Left ventricle myocardium inferior (tissue), 1 donor: ENCODE measurements at regions not wholly inside any gene's neighbourhood (a gene's known extent, or its start where the extent isn't known, plus 50 kb on each side); places are given as distances from the start of the nearest gene placed in this dataset.

Source experiments
- DNase-seq: peaks from one replicate; pipeline ENCODE4 v3.0.0-alpha.2; 2020
- H3K27ac ChIP-seq: fragments of 200-600 bp; replicated peaks from 2 replicates; pipeline ENCODE4 v1.8.0; 2021
- H3K27me3 ChIP-seq: fragments of 200-600 bp; 2 replicates; pipeline ENCODE4 v1.8.0; 2021; ENCODE audit warnings: low read depth
- H3K36me3 ChIP-seq: fragments of 200-600 bp; 2 replicates; pipeline ENCODE4 v1.8.0; 2021
- H3K4me1 ChIP-seq: fragments of 200-600 bp; 2 replicates; pipeline ENCODE4 v1.8.0; 2021
- H3K4me3 ChIP-seq: fragments of 200-600 bp; 2 replicates; pipeline ENCODE4 v1.8.0; 2021; ENCODE audit warnings: mild to moderate bottlenecking, moderate library complexity
- H3K9me3 ChIP-seq: fragments of 200-600 bp; replicated peaks from 2 replicates; pipeline ENCODE4 v1.8.0; 2021
- intact Hi-C: fragments of 100-400 bp; cut with micrococcal nuclease; formaldehyde crosslinking; loops from one replicate; pipeline ENCODE4 v1.11.0; 2022
- TF ChIP-seq, protein P1 (sequence below): fragments of 200-600 bp; IDR thresholded peaks from 2 replicates; pipeline ENCODE4 v1.8.0; 2021; ENCODE audit warnings: antibody characterized with exemption, mild to moderate bottlenecking, borderline replicate concordance
- donor health status: DM: no; HTN: yes; CAD: no; lungs with severe emphysema.

DNA sequence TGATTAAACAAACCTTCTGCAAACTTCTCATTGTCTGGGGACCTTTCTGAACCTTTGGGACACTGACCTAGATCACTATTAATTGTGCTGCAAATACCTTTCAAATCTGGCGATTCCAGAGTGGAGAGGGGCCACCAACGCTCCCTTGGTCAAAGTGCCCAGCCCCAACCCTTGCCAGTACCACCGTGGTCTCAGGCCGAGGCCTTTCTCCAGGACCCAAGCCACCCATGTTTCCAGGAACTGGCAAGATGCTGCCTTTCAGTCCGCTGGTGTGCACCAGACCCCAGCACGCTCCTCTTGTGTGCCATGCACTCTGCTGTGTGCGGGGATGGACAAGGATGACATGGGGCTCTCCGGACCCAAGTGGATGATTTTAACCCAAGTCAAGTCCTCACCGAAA, 91.1 kb upstream of the MGMT start:
- intact Hi-C loops = no loop called here
- no peaks in the 10 kb centered on the region for H3K36me3 ChIP-seq
- TF ChIP-seq, protein P1, sequence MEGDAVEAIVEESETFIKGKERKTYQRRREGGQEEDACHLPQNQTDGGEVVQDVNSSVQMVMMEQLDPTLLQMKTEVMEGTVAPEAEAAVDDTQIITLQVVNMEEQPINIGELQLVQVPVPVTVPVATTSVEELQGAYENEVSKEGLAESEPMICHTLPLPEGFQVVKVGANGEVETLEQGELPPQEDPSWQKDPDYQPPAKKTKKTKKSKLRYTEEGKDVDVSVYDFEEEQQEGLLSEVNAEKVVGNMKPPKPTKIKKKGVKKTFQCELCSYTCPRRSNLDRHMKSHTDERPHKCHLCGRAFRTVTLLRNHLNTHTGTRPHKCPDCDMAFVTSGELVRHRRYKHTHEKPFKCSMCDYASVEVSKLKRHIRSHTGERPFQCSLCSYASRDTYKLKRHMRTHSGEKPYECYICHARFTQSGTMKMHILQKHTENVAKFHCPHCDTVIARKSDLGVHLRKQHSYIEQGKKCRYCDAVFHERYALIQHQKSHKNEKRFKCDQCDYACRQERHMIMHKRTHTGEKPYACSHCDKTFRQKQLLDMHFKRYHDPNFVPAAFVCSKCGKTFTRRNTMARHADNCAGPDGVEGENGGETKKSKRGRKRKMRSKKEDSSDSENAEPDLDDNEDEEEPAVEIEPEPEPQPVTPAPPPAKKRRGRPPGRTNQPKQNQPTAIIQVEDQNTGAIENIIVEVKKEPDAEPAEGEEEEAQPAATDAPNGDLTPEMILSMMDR = no peak
- H3K27me3 ChIP-seq = peaks cover 5% of the 10 kb centered on the region
- no peaks in the 10 kb centered on the region for H3K4me1 ChIP-seq
- no peak for DNase-seq
- no peak overlapping the region for H3K4me3 ChIP-seq
- no peak overlapping the region for H3K27ac ChIP-seq
- no peaks in the 10 kb centered on the region for H3K9me3 ChIP-seq

DNA sequence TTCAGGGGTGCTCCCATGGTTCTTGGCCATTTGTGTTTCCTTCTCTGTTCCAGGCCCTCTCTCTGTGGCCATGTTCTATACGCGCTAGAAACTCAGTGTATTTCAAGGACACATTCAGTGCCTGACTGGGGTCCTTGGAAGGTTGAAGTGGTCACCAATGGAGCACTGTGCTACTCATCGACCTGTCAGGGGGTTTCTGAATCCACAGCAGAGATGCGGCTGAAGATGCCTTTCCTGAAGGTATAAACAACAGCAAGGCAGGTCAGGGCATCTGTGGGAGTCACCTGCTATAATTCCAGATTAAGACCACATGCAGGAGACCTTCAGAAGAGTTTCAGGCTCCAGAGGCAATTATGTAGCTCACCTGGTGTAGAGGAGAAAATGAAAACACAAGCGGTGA, 86.8 kb upstream of the MGMT start:
- no peak for DNase-seq
- Histone ChIP-seq H3K36me3 (no peaks in the 10 kb centered on the region), H3K4me3 (no peak overlapping the region), H3K27me3 (no peaks in the 10 kb centered on the region), H3K4me1 (no peaks in the 10 kb centered on the region), H3K27ac (no peak overlapping the region), H3K9me3 (no peaks in the 10 kb centered on the region)
- intact Hi-C loops = no loop called here
- TF ChIP-seq, protein P1 = no peak

DNA sequence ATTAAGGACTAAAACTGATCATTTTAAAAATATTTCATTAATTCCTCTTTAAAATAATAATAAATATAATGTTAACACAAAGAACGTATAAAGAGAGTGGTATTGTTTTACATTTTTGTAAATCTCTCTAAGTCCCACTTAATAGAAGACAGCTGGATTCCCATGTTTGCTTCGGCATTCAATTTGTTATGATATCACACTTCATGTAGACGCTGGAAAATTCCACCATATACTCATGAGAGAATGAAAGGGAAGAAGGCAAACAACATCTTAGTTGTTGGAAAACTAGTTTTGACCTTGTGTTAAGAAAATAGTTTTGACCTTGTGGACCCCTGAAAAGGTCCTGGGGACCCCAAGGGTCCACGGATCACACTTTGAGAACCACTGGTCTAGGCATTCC, 85.3 kb upstream of the MGMT start:
- Histone ChIP-seq H3K9me3 (no peaks in the 10 kb centered on the region), H3K4me3 (no peak overlapping the region), H3K4me1 (no peaks in the 10 kb centered on the region), H3K27ac (no peak overlapping the region), H3K36me3 (no peaks in the 10 kb centered on the region), H3K27me3 (no peaks in the 10 kb centered on the region)
- intact Hi-C loops = no loop called here
- no peak for DNase-seq
- TF ChIP-seq, protein P1 = no peak

DNA sequence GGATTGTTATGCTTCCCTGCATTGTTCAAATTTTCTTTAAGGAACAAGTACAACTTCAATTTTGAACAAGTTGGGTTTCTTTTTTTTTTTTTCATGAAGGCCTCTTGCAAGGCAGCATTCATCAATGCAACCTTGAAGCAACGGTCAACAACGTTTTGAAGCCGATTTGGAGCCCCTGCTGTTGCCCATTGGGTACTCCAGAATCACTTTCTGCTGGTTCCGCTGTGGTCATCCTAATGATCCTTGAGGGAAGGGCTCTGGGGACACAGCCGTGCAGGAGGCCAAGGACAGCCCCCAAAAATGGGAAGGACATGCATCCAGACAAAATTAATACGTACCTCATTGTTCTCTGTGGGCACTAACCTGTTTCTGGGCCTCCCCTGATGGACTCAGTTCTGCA, 84.6 kb upstream of the MGMT start:
- TF ChIP-seq, protein P1 = no peak
- H3K27ac ChIP-seq = no peak overlapping the region
- H3K4me1 ChIP-seq = no peaks in the 10 kb centered on the region
- no peak overlapping the region for H3K4me3 ChIP-seq
- no peak for DNase-seq
- H3K36me3 ChIP-seq = no peaks in the 10 kb centered on the region
- intact Hi-C loops = no loop called here
- no peaks in the 10 kb centered on the region for H3K27me3 ChIP-seq
- no peaks in the 10 kb centered on the region for H3K9me3 ChIP-seq

DNA sequence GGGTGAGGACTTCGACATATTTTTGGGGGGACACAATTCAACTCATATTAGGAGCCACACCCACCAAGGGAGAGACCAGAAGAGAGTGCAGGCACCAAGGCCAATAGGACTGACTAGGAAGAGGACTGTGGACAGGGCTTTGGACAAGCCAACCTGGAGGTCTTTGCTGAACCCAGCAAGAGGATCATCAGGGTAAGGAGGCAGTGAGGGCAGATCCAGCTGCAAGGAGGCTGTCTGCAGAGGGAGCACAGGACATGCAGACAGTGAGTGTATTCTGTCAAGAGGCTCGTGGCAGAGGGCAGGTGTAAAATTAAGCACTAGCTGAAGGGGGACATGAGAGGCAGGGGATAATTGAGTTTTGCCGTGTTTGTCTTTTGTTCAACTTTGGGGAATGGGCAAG, 83.4 kb upstream of the MGMT start:
- no peak overlapping the region for H3K27ac ChIP-seq
- no peaks in the 10 kb centered on the region for H3K27me3 ChIP-seq
- no peak for DNase-seq
- no peaks in the 10 kb centered on the region for H3K4me1 ChIP-seq
- H3K9me3 ChIP-seq = no peaks in the 10 kb centered on the region
- intact Hi-C loops = no loop called here
- no peak overlapping the region for H3K4me3 ChIP-seq
- TF ChIP-seq, protein P1 = no peak
- H3K36me3 ChIP-seq = no peaks in the 10 kb centered on the region

DNA sequence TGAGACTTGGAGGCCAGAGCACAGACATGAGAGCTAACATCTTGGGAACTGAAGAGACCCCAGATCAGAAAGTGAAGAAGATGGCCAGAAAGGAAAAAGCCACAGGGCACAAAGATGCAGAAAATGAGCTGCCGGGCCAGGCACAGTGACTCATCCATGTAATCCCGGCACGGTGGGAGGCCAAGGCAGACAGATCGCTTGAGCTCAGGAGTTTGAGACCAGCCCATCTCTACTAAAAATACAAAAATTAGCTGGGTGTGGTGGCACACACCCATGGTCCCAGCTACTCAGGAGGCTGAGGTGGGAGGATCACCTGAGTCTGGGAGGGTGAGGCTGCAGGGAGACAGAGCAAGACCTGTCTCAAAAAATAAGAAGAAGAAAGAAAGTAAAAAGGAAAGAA, 81.4 kb upstream of the MGMT start:
- H3K9me3 ChIP-seq = no peaks in the 10 kb centered on the region

More for the DNA sequence above, 81.4 kb upstream of the MGMT start:
- intact Hi-C loops = no loop called here
- TF ChIP-seq, protein P1 = no peak
- no peaks in the 10 kb centered on the region for H3K4me1 ChIP-seq
- H3K4me3 ChIP-seq = no peak overlapping the region
- no peaks in the 10 kb centered on the region for H3K36me3 ChIP-seq
- H3K27ac ChIP-seq = no peak overlapping the region
- H3K27me3 ChIP-seq = no peaks in the 10 kb centered on the region
- no peak for DNase-seq
